ENCODE measurements at regions not wholly inside any gene's neighbourhood (a gene's known extent, or its start where the extent isn't known, plus 50 kb on each side); places are given as distances from the start of the nearest gene placed in this dataset.
"Not testable (repeated sequence)": the region's sequence is repeated elsewhere in the genome, so short reads cannot be mapped to it uniquely, and the experiment has no call there.

- DNase-seq, result no peak
- Histone ChIP-seq H3K4me3 (ENCODE audit: low read depth, low read length) (no peak overlapping the region), H3K36me3 (no peaks in the 10 kb centered on the region), H3K4me1 (no peaks in the 10 kb centered on the region), H3K27me3 (no peaks in the 10 kb centered on the region), H3K9me3 (no peaks in the 10 kb centered on the region)
- no peak for TF ChIP-seq CTCF (IDR thresholded peaks at IDR 0.05; ENCODE audit: low read depth, low read length)
Measured at GRCh38 chr2:72027426-72028161, 120.1 kb downstream of the CYP26B1 start.

GRCh38 chr2:72026819-72027425 lies 120.7 kb downstream of the CYP26B1 start:
- Histone ChIP-seq H3K4me3 (ENCODE audit: low read depth, low read length) (no peak overlapping the region), H3K4me1 (no peaks in the 10 kb centered on the region), H3K36me3 (no peaks in the 10 kb centered on the region), H3K9me3 (no peaks in the 10 kb centered on the region), H3K27me3 (no peaks in the 10 kb centered on the region)
- DNase-seq, result no peak
- TF ChIP-seq CTCF (IDR thresholded peaks at IDR 0.05; ENCODE audit: low read depth, low read length), result no peak

GRCh38 chr2:72024451-72025175 lies 123.0 kb downstream of the CYP26B1 start:
- no peak for DNase-seq
- TF ChIP-seq CTCF (IDR thresholded peaks at IDR 0.05; ENCODE audit: low read depth, low read length), result no peak
- Histone ChIP-seq H3K36me3 (no peaks in the 10 kb centered on the region), H3K4me1 (no peaks in the 10 kb centered on the region), H3K4me3 (ENCODE audit: low read depth, low read length) (no peak overlapping the region), H3K27me3 (no peaks in the 10 kb centered on the region), H3K9me3 (no peaks in the 10 kb centered on the region)

- H3K27me3 ChIP-seq, result no peaks in the 10 kb centered on the region
- H3K9me3 ChIP-seq, result no peaks in the 10 kb centered on the region
- DNase-seq, result no peak
- no peak overlapping the region for H3K4me3 ChIP-seq (ENCODE audit: low read depth, low read length)
- TF ChIP-seq CTCF (IDR thresholded peaks at IDR 0.05; ENCODE audit: low read depth, low read length), result no peak
- H3K36me3 ChIP-seq, result no peaks in the 10 kb centered on the region
- H3K4me1 ChIP-seq, result no peaks in the 10 kb centered on the region
Measured at GRCh38 chr2:72023678-72024390, 123.8 kb downstream of the CYP26B1 start.

GRCh38 chr2:72021371-72021770 lies 126.3 kb downstream of the CYP26B1 start:
- DNase-seq; H3K4me1 ChIP-seq; H3K4me3 ChIP-seq (ENCODE audit: low read depth, low read length); H3K9me3 ChIP-seq; H3K36me3 ChIP-seq; H3K27me3 ChIP-seq: not testable (repeated sequence)

GRCh38 chr2:72015266-72015665 lies 132.4 kb downstream of the CYP26B1 start:
- Histone ChIP-seq H3K27me3 (no peaks in the 10 kb centered on the region), H3K4me3 (ENCODE audit: low read depth, low read length) (no peak overlapping the region), H3K4me1 (no peaks in the 10 kb centered on the region), H3K36me3 (no peaks in the 10 kb centered on the region), H3K9me3 (no peaks in the 10 kb centered on the region)
- TF ChIP-seq CTCF (IDR thresholded peaks at IDR 0.05; ENCODE audit: low read depth, low read length), result no peak
- DNase-seq, result no peak

Data from BE2C (cell line).